ENCODE measurements at regions not wholly inside any gene's neighbourhood (a gene's known extent, or its start where the extent isn't known, plus 50 kb on each side); places are given as distances from the start of the nearest gene placed in this dataset.

DNA sequence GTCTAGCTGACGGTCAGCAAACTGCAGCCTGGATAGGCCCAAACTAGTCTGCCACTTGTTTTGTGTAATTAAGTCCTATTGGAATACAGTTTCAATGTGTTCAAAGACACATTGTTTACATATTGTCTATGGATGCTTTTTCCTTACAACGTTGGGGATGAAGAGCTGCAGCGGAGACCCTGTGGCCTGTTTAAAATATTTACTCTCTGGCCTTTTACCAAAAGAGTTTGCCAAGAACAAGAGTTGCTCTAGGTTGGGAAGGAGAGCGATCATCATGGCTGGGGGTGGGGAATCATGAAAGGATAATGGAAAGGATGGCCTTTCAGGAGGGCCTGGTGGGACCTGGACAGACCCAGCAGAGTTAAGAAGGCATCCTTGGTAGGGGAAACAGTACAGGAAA is 274.9 kb upstream of the ZFHX3 start:
- no peak for TF ChIP-seq POLR2A (IDR thresholded peaks at IDR 0.05; ENCODE audit: low read length)
- no peak for TF ChIP-seq GATA1 (IDR thresholded peaks at IDR 0.05; ENCODE audit: low read depth, low read length)
- no peak for DNase-seq

DNA sequence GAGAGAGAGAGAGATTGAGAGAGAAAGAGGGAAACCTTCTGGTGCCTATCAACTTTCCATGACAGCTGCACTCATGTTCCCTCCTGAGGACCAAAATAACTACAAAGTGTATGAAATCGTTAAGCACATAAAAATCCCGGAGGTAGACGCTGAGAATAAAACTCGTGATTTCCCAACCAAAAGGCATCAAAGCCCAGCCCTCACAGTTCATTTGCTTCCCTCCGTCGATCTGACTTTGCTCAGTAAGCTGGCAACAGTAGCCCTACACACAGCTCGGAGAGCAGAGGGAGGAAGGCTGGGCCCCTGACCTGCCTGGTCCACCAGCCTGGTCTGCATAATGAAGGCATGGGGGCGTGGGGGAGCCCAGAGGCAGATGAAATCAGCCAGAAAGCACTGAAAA is 273.9 kb upstream of the ZFHX3 start:
- DNase-seq, result no peak
- TF ChIP-seq POLR2A (IDR thresholded peaks at IDR 0.05; ENCODE audit: low read length) (no peak), GATA1 (IDR thresholded peaks at IDR 0.05; ENCODE audit: low read depth, low read length) (no peak)

DNA sequence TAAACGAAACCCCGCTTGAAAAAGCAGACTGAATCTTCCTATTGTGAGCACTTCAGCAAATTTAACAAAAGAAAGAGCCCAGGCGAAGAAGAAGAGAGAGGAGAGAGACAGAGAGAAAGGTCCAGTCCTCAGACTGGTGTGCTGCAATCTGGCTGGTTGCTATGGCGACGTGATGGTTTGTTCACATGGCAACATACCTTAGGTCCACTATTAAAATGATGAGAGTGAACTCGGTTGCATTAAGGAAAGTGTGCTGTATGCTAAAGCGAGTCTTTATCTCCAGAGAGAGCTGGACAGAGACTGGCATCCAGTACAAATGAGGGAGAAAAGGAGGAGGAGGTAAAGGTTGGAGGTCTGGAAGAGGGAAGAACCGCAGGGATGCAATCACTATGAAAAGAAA is 271.8 kb upstream of the ZFHX3 start:
- no peak for TF ChIP-seq POLR2A (IDR thresholded peaks at IDR 0.05; ENCODE audit: low read length)
- no peak for TF ChIP-seq GATA1 (IDR thresholded peaks at IDR 0.05; ENCODE audit: low read depth, low read length)
- no peak for DNase-seq

DNA sequence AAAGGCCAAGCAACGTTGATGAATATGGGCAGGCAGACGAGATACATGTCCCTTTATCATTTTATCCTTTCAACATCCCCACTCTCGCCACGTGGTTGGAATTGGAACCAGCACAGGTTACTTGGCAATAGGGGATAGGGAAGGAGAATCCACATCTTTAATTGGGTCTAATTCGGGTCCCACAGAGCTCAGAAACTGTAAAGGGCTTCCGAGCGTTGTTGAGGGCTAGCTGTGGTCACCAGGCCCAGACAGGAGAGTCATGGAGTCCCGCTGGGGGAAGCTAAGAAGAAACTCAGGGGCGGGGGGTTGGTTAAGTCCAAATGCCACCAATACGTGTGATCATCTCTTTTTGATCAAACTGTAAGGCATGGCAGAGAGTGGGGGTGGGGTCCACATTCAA is 271.3 kb upstream of the ZFHX3 start:
- no peak for DNase-seq

DNA sequence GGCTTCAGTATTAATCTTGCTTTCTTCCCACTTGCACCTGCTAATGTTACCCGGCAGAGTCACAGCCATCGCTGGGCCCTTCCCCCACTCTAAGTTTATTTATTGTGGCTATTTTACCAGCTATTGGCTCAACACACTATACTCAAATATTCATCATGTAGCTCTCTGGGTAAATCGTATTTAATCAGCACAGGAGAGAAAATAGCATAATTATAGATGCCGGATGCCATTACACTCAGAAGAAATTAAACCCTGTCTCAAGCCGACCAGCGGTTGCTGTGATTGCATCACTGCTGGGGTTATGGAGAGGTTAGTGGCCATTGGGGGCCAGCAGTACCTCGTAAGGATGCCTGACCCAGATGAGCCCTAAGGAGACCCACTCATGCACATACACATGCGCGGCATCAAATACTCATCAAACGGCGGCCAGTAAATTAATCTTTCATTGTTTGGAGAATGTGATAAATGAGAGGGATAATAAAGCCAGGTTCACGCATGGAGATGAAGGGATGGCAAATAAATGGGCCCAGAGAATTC is 269.5 kb upstream of the ZFHX3 start:
- TF ChIP-seq GATA1 (IDR thresholded peaks at IDR 0.05; ENCODE audit: low read depth, low read length), result no peak
- no peak for TF ChIP-seq POLR2A (IDR thresholded peaks at IDR 0.05; ENCODE audit: low read length)
- no peak for DNase-seq

More for the DNA sequence above, 271.3 kb upstream of the ZFHX3 start:
- TF ChIP-seq GATA1 (IDR thresholded peaks at IDR 0.05; ENCODE audit: low read depth, low read length) (no peak), POLR2A (IDR thresholded peaks at IDR 0.05; ENCODE audit: low read length) (no peak)

DNA sequence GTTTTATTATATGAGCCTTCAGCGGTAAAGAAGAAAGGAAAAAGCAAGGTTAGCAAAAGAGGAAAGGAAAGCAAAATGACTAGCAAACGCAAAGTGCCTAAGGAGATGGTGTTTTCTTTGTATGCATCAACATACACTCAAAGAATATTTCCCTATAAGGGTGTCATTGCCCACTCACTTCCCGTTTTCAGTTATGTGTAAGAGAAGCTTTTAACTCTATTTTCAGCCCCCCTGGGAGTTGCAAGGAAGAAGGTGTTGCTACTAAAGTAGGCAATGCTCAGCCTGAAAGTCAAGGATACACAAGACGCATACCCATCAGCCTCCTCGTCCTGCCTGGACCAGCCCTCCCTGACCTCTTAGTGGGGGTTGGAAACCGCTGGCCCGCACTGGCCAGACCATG is 267.7 kb upstream of the ZFHX3 start:
- no peak for TF ChIP-seq POLR2A (IDR thresholded peaks at IDR 0.05; ENCODE audit: low read length)
- no peak for TF ChIP-seq GATA1 (IDR thresholded peaks at IDR 0.05; ENCODE audit: low read depth, low read length)
- DNase-seq, result no peak

DNA sequence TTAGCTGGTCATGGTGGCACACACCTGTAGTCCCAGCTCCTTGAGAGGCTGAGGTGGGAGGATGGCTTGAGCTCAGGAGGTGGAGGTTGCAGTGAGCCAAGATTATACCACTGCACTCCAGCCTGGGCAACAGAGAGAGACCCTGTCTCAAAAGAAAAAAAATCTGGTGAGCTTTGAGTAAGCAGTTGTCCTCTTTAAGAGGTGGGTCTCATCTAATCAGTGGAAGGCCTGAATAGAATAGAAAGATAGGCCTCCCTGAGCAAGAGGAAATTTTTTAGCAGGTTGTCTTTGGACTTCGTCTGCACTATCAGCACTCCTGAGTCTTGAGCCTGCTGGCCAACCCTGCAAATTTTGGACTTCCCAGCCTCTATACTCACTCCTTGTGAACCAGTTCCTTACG is 266.0 kb upstream of the ZFHX3 start:
- TF ChIP-seq POLR2A (IDR thresholded peaks at IDR 0.05; ENCODE audit: low read length) (no peak), GATA1 (IDR thresholded peaks at IDR 0.05; ENCODE audit: low read depth, low read length) (no peak)
- DNase-seq, result no peak

DNA sequence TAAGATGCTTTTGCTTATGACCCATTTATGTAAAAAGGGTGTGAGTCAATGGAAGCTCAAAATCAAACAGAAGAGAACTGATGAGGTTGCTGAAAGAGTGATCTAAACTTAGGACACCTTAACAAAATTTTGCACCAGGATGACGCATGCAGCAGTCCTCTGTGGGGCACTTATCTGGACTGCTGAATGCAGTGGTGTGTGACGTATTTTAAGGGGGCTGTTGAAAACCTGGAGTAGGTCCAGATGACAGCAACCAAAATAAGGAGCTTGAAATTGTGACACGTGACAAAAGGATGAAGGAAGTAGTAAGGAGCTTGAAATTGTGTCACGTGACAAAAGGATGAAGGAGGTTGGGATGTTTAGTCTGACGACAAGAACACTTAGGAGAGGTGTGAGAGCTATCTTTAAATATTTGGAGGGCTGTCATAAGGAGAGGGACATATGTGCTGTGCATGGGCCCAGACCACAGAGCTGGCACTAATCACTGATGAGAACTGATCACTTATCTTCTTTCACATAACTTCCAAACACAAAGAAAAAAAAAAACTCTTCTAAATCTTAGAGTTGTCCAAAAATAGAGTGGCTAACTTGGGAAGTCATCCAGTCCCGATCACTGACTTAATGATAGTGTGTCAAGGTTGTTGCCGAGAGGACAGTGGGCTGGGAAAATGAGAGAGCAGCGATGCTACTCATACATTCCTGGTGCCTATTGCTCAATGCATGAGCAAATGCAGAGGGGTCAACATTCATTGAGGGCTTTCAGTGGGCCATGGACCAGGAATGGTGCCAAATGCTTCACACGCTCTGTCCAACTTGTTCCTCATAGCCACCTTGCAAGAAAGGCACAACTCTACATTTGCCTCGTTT is 264.2 kb upstream of the ZFHX3 start:
- DNase-seq, result no peak
- TF ChIP-seq GATA1 (IDR thresholded peaks at IDR 0.05; ENCODE audit: low read depth, low read length) (no peak), POLR2A (IDR thresholded peaks at IDR 0.05; ENCODE audit: low read length) (no peak)

DNA sequence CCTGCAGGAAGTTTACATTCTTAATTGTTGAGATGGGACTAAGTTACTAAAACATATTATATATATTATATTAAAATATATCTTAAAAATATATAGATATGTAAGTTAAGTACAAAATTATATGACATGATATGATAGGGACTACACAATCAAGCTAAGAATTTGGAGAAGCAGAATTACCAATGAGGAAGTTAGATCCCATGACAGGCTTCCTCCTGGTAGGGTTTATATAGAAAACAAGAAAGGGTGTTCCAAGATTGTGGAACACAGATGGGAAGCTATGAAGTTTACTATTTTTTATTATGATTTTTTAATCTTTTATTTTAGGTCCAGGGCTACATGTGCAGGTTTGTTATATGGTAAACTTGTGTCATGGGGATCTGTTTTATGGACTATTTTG is 260.8 kb upstream of the ZFHX3 start:
- TF ChIP-seq GATA1 (IDR thresholded peaks at IDR 0.05; ENCODE audit: low read depth, low read length) (no peak), POLR2A (IDR thresholded peaks at IDR 0.05; ENCODE audit: low read length) (no peak)
- no peak for DNase-seq

DNA sequence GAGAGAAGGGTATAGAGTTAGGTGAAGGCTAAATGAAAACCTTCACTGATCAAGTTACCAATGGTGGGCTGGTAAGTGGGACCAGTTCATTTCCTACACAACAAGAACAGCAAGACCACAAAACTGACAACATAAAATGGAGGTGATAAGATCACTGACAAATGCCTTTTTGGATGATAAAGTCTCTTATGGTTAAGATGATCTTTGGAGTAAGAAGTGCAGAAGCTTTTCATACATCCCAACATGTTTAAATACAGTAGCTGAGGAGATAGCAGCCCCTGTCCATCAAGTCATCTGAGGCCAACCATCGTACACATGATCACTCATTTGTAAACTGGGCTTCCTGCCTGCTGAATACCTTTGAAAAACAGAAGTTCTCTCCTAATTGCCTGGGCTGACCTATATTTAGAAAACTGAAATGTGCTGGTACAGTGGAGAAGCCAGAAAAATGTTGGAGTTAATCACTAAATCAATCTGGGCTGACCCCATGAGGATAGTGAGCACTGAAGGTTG is 259.0 kb upstream of the ZFHX3 start:
- DNase-seq, result no peak
- TF ChIP-seq POLR2A (IDR thresholded peaks at IDR 0.05; ENCODE audit: low read length) (no peak), GATA1 (IDR thresholded peaks at IDR 0.05; ENCODE audit: low read depth, low read length) (no peak)

DNA sequence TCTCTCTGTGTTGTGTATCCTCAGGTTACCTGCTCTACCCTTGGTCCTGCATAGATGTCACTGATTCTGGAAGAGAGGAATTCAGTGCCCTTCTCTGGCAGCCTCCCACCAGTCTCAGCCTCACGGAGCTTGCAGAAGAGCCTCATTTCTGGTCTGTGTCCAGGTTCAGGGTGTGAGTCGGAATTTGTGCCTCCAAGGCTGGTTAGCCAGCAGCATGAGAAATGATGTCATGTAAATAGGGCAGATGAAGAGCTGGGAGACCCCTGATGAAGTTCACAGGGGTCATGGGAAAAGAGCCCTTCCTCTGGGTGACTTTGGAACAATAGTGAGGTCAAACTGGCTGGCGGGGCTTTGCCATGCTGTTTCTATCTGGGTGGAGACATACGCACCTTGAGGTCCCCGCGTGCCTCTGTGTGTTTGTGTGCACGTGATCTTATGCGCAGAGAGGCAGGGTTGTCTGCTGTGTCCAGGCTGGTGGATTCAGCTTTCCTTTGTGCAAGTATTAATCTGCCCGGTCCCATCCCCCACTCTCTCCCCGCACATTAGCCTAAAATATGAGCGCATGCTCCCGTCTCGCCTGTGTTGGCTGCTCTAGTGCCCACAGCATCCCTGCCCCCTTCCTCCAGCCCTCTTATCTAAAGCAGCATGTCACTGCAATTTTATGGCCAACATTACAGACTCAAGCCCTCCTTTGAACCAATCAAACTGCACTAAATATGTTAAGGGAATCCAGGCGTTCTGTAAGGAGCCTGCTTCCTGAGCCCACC is 256.3 kb upstream of the ZFHX3 start:
- TF ChIP-seq GATA1 (IDR thresholded peaks at IDR 0.05; ENCODE audit: low read depth, low read length) (no peak), POLR2A (IDR thresholded peaks at IDR 0.05; ENCODE audit: low read length) (no peak)
- no peak for DNase-seq

DNA sequence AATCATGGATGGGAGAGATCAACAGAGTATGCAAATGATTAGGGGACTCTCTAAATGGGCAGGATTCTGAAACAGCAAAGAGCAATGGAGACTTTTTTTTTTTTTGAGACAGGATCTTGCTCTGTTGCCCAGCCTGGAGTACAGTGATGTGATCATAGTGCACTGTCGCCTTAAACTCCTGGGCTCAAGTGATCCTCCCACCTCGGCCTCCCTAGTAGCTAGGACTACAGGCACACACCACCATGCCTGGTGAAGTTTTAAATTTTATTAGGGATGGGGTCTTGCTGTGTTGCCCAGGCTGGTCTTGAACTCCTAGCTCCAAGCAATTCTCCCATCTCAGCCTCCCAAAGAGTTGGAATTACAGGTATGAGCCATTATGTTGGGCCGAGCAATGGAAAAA is 255.0 kb upstream of the ZFHX3 start:
- TF ChIP-seq GATA1 (IDR thresholded peaks at IDR 0.05; ENCODE audit: low read depth, low read length), result no peak
- no peak for TF ChIP-seq POLR2A (IDR thresholded peaks at IDR 0.05; ENCODE audit: low read length)
- DNase-seq, result no peak

DNA sequence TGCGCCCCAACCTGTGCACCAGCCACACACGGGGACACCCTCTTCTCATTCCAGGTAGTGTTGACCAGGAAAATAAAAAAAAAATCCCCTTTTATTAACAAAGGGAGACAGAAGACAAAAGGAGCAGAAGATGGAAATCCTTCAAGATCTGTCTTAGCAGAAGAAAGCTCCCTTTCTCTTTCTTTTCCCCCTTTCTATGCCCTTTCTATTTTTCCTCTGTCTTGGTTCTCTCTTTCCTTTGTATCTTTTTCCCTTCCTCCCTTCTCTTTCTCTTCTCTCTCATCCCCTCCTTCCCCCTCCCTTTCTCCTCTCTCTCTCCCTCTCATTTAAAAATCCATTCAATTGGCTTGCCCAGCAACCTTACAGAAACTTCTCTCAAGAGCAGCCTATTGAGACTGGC is 254.1 kb upstream of the ZFHX3 start:
- DNase-seq, result no peak
- no peak for TF ChIP-seq GATA1 (IDR thresholded peaks at IDR 0.05; ENCODE audit: low read depth, low read length)
- no peak for TF ChIP-seq POLR2A (IDR thresholded peaks at IDR 0.05; ENCODE audit: low read length)

DNA sequence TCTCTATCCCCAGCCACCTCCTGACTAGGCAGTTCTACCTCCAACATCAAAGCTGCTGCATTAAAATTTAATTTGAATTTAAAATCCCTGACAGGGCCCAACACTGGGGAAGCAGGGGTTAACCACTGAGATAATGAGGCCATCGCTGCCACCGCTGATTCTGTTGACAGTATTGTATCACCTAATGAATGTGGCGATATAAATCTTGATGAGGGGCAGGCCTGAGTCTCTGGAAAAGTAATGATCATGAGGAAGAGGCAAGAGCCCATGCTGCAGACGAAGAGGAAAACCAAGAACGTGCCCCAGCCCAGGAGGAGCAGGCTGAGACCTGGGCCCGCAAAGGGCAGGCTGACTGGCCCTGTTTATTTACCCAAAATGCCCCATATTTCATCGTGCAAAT is 251.4 kb upstream of the ZFHX3 start:
- no peak for DNase-seq
- TF ChIP-seq GATA1 (IDR thresholded peaks at IDR 0.05; ENCODE audit: low read depth, low read length) (no peak), POLR2A (IDR thresholded peaks at IDR 0.05; ENCODE audit: low read length) (no peak)
